ENCODE measurements at regions not wholly inside any gene's neighbourhood (a gene's known extent, or its start where the extent isn't known, plus 50 kb on each side); places are given as distances from the start of the nearest gene placed in this dataset.

- CTCF ChIA-PET = no interaction called here
- POLR2A ChIA-PET = no interaction called here
- TF ChIP-seq NFRKB (IDR thresholded peaks at IDR 0.05) = no peak
- TF ChIP-seq BHLHE40 (IDR thresholded peaks at IDR 0.05; ENCODE audit: borderline replicate concordance) = no peak
- no peak for TF ChIP-seq LEF1 (IDR thresholded peaks at IDR 0.05; ENCODE audit: borderline replicate concordance)
- TF ChIP-seq ELF4 (IDR thresholded peaks at IDR 0.05) = no peak
- TF ChIP-seq SP1 (IDR thresholded peaks at IDR 0.05) = no peak
- TF ChIP-seq PKNOX1 (IDR thresholded peaks at IDR 0.05) = peak; percentile 29; the same call in 1 of the 2 replicates
- no peak for TF ChIP-seq L3MBTL2 (conservative IDR thresholded peaks at IDR 0.05)
- TF ChIP-seq ARNT (IDR thresholded peaks at IDR 0.05) = no peak
- no peak for DNase-seq (ENCODE audit: extremely low spot score)
These were observed 75.0 kb upstream of the WNT4 start for GRCh38 chr1:22217811-22218460.

GRCh38 chr1:22218618-22219250 lies 75.8 kb upstream of the WNT4 start:
- no peak for TF ChIP-seq FOXA1 (IDR thresholded peaks at IDR 0.05)
- no peak for TF ChIP-seq BHLHE40 (IDR thresholded peaks at IDR 0.05; ENCODE audit: borderline replicate concordance)
- TF ChIP-seq L3MBTL2 (conservative IDR thresholded peaks at IDR 0.05) = no peak
- TF ChIP-seq FOXM1 (IDR thresholded peaks at IDR 0.05; ENCODE audit: borderline replicate concordance) = no peak
- TF ChIP-seq SP1 (IDR thresholded peaks at IDR 0.05) = no peak
- no peak for DNase-seq (ENCODE audit: extremely low spot score)
- ChIA-PET CTCF (no interaction called here), POLR2A (no interaction called here)

- ChIA-PET CTCF (interaction anchor here (0.6 kb wide), 1 partner anchor 252 kb away, joined by 3 read pairs; no protein-coding TSS in a partner anchor), POLR2A (no interaction called here)
- TF ChIP-seq FOXA1 (IDR thresholded peaks at IDR 0.05) = no peak
- TF ChIP-seq ZNF384 (IDR thresholded peaks at IDR 0.05) = no peak
- TF ChIP-seq TARDBP (IDR thresholded peaks at IDR 0.05) = no peak
- no peak for TF ChIP-seq FOXM1 (IDR thresholded peaks at IDR 0.05; ENCODE audit: borderline replicate concordance)
- TF ChIP-seq ARNT (IDR thresholded peaks at IDR 0.05) = no peak
- TF ChIP-seq L3MBTL2 (conservative IDR thresholded peaks at IDR 0.05) = no peak
- TF ChIP-seq HDGF (IDR thresholded peaks at IDR 0.05; ENCODE audit: borderline replicate concordance) = no peak
- no peak for TF ChIP-seq BHLHE40 (IDR thresholded peaks at IDR 0.05; ENCODE audit: borderline replicate concordance)
- TF ChIP-seq NFRKB (IDR thresholded peaks at IDR 0.05) = no peak
- no peak for TF ChIP-seq CTBP1 (IDR thresholded peaks at IDR 0.05; ENCODE audit: borderline replicate concordance)
- TF ChIP-seq PKNOX1 (IDR thresholded peaks at IDR 0.05) = no peak
- TF ChIP-seq LEF1 (IDR thresholded peaks at IDR 0.05; ENCODE audit: borderline replicate concordance) = no peak
- DNase-seq (ENCODE audit: extremely low spot score) = no peak
These were observed 78.4 kb upstream of the WNT4 start for GRCh38 chr1:22221233-22221780.

DNA sequence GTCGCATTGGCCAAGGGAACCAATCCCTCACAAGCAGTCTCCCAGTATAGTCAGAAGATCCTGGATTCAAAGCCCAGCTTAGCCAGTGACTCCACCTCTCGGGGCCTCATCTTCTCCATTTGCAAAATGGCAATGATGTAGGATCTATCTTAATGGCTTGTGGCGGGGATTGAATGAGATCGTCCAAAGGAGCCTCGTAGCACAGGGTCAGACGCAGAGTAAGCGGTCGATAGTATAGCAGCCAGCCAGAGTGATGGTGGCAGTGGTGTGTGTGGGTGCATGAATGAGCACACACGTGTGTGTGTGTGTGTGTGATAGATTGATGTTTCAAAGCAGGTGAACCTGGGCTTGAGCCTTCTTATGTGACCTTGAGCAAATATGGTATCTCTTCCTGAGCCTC lies 79.8 kb upstream of the WNT4 start:
- POLR2A ChIA-PET = no interaction called here
- DNase-seq (ENCODE audit: extremely low spot score) = no peak
- TF ChIP-seq FOXA1 (IDR thresholded peaks at IDR 0.05) (no peak), ELF4 (IDR thresholded peaks at IDR 0.05) (no peak), L3MBTL2 (conservative IDR thresholded peaks at IDR 0.05) (no peak), PKNOX1 (IDR thresholded peaks at IDR 0.05) (no peak)
- CTCF ChIA-PET = no interaction called here

GRCh38 chr1:22223176-22223575 lies 80.3 kb upstream of the WNT4 start:
- DNase-seq (ENCODE audit: extremely low spot score) = no peak
- TF ChIP-seq ELF4 (IDR thresholded peaks at IDR 0.05) = no peak
- no peak for TF ChIP-seq HDGF (IDR thresholded peaks at IDR 0.05; ENCODE audit: borderline replicate concordance)
- TF ChIP-seq LEF1 (IDR thresholded peaks at IDR 0.05; ENCODE audit: borderline replicate concordance) = no peak
- ChIA-PET CTCF (no interaction called here), POLR2A (no interaction called here)

DNA sequence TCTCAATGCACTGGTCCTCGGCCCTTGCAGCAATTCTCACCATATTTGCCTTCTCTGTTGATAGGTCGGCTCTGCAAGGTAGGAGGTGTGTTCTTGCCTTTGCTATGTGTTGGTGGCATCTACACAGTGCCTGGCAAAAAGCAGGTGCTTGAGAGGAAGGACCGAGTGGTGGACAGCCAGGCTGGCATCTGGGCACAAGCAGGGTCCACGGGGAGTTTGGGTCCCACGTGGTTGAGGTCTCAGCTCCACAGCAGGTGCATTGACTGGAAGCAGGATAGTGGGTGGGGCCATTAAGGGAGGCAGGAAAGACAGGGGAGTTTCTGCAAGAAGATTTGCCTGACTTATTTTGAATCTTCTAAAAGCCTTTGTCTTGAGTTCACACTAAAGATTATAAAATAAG lies 81.2 kb upstream of the WNT4 start:
- ChIA-PET CTCF (no interaction called here), POLR2A (no interaction called here)
- TF ChIP-seq BHLHE40 (IDR thresholded peaks at IDR 0.05; ENCODE audit: borderline replicate concordance) = no peak
- TF ChIP-seq ARNT (IDR thresholded peaks at IDR 0.05) = no peak
- TF ChIP-seq SUZ12 (IDR thresholded peaks at IDR 0.05) = no peak
- TF ChIP-seq FOXA1 (IDR thresholded peaks at IDR 0.05) = no peak
- TF ChIP-seq ELF4 (IDR thresholded peaks at IDR 0.05) = no peak
- TF ChIP-seq NFRKB (IDR thresholded peaks at IDR 0.05) = no peak
- no peak for TF ChIP-seq CTBP1 (IDR thresholded peaks at IDR 0.05; ENCODE audit: borderline replicate concordance)
- no peak for TF ChIP-seq FOXM1 (IDR thresholded peaks at IDR 0.05; ENCODE audit: borderline replicate concordance)
- no peak for TF ChIP-seq FOXK2 (IDR thresholded peaks at IDR 0.05)
- TF ChIP-seq LEF1 (IDR thresholded peaks at IDR 0.05; ENCODE audit: borderline replicate concordance) = no peak
- TF ChIP-seq TARDBP (IDR thresholded peaks at IDR 0.05) = no peak
- no peak for TF ChIP-seq PKNOX1 (IDR thresholded peaks at IDR 0.05)
- DNase-seq (ENCODE audit: extremely low spot score) = no peak
